Right lobe of liver (tissue), 6 donors: ENCODE measurements at regions not wholly inside any gene's neighbourhood (a gene's known extent, or its start where the extent isn't known, plus 50 kb on each side); places are given as distances from the start of the nearest gene placed in this dataset.

Experiments used
- ATAC-seq, 4 donors: fragments of 200-7000 bp; cut with Tn5 transposase; one replicate each; pipeline ENCODE4 v1.9.1; 2020; ENCODE audit warnings: mild to moderate bottlenecking in 4 of 4, moderate library complexity in 4 of 4
- DNase-seq, 3 donors: peaks; one replicate each; pipeline ENCODE4 v3.0.0-alpha.2; 2020
- H3K27ac ChIP-seq, 3 donors: fragments of 200-600 bp; one replicate each; pipeline ENCODE4 v1.8.0; 2022
- H3K27me3 ChIP-seq, 2 donors: fragments of 200-600 bp; one replicate each; pipeline ENCODE4 v1.8.0; 2022
- H3K36me3 ChIP-seq, 4 donors: fragments of 200-600 bp; sonication (generic) in 1 of 4; one replicate each; pipeline versions ENCODE4 v1.5.1 to v1.8.0; 2017 to 2022; ENCODE audit warnings: control low read depth in 1 of 4
- H3K4me1 ChIP-seq, 4 donors: fragments of 200-600 bp; sonication (generic) in 1 of 4; one replicate each; pipeline versions ENCODE4 v1.5.1 to v1.8.0; 2017 to 2022; ENCODE audit warnings: control low read depth in 1 of 4
- H3K4me3 ChIP-seq, 3 donors: fragments of 200-600 bp; one replicate each; pipeline ENCODE4 v1.8.0; 2022
- H3K9me3 ChIP-seq, 4 donors: fragments of 200-600 bp; sonication (generic) in 1 of 4; one replicate each; pipeline versions ENCODE4 v1.5.1 to v1.8.0; 2017 to 2022; ENCODE audit warnings: control low read depth in 1 of 4
- CTCF ChIP-seq, 4 donors: fragments of 200-600 bp in 3 of 4; fragments of 450-650 bp in 1 of 4; IDR thresholded peaks; one replicate each; pipeline versions ENCODE4 v1.5.1 to v1.8.0; 2016 to 2022; ENCODE audit warnings: antibody characterized with exemption in 4 of 4, mild to moderate bottlenecking in 2 of 4
- POLR2A ChIP-seq: fragments of 450-650 bp; IDR thresholded peaks from one replicate; pipeline ENCODE4 v1.6.1; 2017; ENCODE audit warnings: antibody characterized with exemption, mild to moderate bottlenecking
- WGBS: methylation state at CpG from one replicate; pipeline ENCODE4 v1.1.6; 2018; ENCODE audit warnings: low coverage, low lambda C conversion rate; ENCODE audit not compliant: insufficient coverage; ENCODE audit errors: missing lambda C conversion rate; 5-methylcytosine and 5-hydroxymethylcytosine counted together
- intact Hi-C, 2 donors: fragments of 100-400 bp; cut with DNase I; formaldehyde crosslinking; loops; one replicate each; pipeline versions ENCODE4 v1.11.2 to v1.14.1; 2022
- donor health status: DM: no; HTN: yes; CAD: no.
- donor health status: DM: no; HTN: no; CAD: no.
- donor health status: DM: no; HTN: no; CAD: no.
- donor health status: DM: no; HTN: yes; CAD: no.
- donor health status: DM: no; HTN: yes; CAD: no.

DNA sequence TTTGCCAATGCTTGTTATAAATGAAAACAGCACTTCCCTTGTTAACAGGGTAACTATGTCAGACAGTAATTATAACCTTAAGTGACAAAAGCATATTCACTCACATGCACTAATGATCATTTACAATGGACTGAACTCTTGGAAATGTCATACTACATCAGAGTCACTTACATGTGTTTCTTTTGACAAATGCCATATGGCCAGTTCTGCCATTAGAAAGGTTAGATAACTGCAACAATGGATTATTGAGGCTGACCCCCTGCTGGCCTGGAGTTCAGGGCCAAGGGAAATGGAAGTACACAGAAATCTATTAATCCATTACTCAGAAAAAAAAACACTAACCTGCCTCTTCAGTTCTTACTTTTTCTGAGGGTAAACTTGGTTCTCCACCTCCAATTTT lies 313.4 kb downstream of the CNTN3 start:
- no peak overlapping the region for H3K27ac ChIP-seq
- H3K4me3 ChIP-seq, result no peak overlapping the region
- H3K36me3 ChIP-seq, result no peaks in the 10 kb centered on the region
- no peaks in the 10 kb centered on the region for H3K9me3 ChIP-seq
- no peak for TF ChIP-seq CTCF (IDR thresholded peaks at IDR 0.05)
- no peak for TF ChIP-seq POLR2A
- DNase-seq, result no peak
- intact Hi-C loops, result no loop called here
- no peaks in the 10 kb centered on the region for H3K4me1 ChIP-seq
- H3K27me3 ChIP-seq, result no peaks in the 10 kb centered on the region
- no peak for ATAC-seq

- Histone ChIP-seq H3K27me3 (no peaks in the 10 kb centered on the region), H3K4me3 (no peak overlapping the region), H3K36me3 (no peaks in the 10 kb centered on the region), H3K27ac (no peak overlapping the region), H3K9me3 (no peaks in the 10 kb centered on the region), H3K4me1 (no peaks in the 10 kb centered on the region)
- intact Hi-C loops, result no loop called here
- 80% methylated on average over 1 of the region's 1 CpG for WGBS
- ATAC-seq, result no peak
- TF ChIP-seq POLR2A, result no peak
- TF ChIP-seq CTCF (IDR thresholded peaks at IDR 0.05), result no peak
- DNase-seq, result no peak
These were observed 319.0 kb downstream of the CNTN3 start for GRCh38 chr3:74295479-74295878.

DNA sequence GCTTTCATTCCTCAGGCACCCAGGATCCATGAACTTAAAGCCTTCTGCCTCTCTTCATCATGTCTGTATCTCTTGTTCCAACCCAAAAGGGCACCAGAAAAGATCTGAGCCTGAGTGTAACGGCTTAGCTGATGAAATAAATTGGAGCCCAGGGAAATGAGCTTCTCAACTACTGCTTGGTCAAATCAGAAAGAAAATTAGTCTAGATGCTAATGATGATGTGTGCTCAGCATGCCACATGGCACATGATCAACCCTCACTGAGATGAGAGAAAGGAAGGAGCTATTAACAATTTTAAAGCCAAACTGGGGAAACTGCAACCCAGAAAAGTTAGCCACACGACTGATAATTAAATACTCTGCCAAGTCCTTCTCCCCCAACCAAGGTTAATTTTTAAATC lies 325.7 kb downstream of the CNTN3 start:
- WGBS, result 57% methylated on average over 2 of the region's 2 CpGs
- Histone ChIP-seq H3K27ac (no peak overlapping the region), H3K9me3 (no peaks in the 10 kb centered on the region), H3K36me3 (no peaks in the 10 kb centered on the region), H3K4me3 (no peak overlapping the region), H3K27me3 (no peaks in the 10 kb centered on the region), H3K4me1 (no peaks in the 10 kb centered on the region)
- TF ChIP-seq CTCF (IDR thresholded peaks at IDR 0.05), result no peak
- no peak for TF ChIP-seq POLR2A
- DNase-seq (no peak), ATAC-seq (no peak)
- intact Hi-C loops, result no loop called here

- ATAC-seq (no peak), DNase-seq (no peak)
- no peaks in the 10 kb centered on the region for H3K4me1 ChIP-seq
- no peaks in the 10 kb centered on the region for H3K9me3 ChIP-seq
- TF ChIP-seq CTCF (IDR thresholded peaks at IDR 0.05) (no peak), POLR2A (no peak)
- no peak overlapping the region for H3K27ac ChIP-seq
- no peaks in the 10 kb centered on the region for H3K27me3 ChIP-seq
- no peaks in the 10 kb centered on the region for H3K36me3 ChIP-seq
- H3K4me3 ChIP-seq, result no peak overlapping the region
- 80% methylated on average over 1 of the region's 1 CpG for WGBS
- intact Hi-C loops, result no loop called here
These were observed 326.9 kb downstream of the CNTN3 start for GRCh38 chr3:74287557-74287956.

DNA sequence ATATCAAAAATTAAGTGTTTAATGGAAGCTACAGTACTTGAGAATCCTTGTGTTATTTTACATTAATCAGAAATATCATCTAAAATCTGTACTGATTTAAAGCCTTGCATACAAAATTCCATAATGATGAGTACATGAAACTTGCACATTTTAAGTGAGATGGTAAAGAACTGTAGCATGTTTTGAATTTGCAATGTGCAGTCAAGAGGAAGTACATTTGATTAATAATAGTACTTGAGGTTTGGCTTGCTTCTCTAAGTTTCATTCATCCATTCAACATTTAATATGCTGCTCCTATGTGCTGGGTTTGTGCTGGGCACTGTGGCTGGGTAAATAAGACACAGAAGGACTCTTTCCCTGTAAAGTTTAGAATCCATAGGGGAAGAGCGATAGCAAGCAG lies 332.3 kb downstream of the CNTN3 start:
- intact Hi-C loops, result no loop called here
- H3K27me3 ChIP-seq, result no peaks in the 10 kb centered on the region
- WGBS, result 90% methylated on average over 1 of the region's 1 CpG
- H3K4me1 ChIP-seq, result no peaks in the 10 kb centered on the region
- H3K9me3 ChIP-seq, result no peaks in the 10 kb centered on the region
- no peak overlapping the region for H3K4me3 ChIP-seq
- ATAC-seq (no peak), DNase-seq (no peak)
- H3K36me3 ChIP-seq, result no peaks in the 10 kb centered on the region
- no peak overlapping the region for H3K27ac ChIP-seq
- TF ChIP-seq CTCF (IDR thresholded peaks at IDR 0.05) (no peak), POLR2A (no peak)
